GM21717 (cell line): ENCODE measurements at regions not wholly inside any gene's neighbourhood (a gene's known extent, or its start where the extent isn't known, plus 50 kb on each side); places are given as distances from the start of the nearest gene placed in this dataset.
"Not testable (repeated sequence)": the region's sequence is repeated elsewhere in the genome, so short reads cannot be mapped to it uniquely, and the experiment has no call there.

Source experiments
- ATAC-seq: cut with Tn5 transposase; IDR thresholded peaks from one replicate; pipeline ENCODE4 v1.9.1; 2021; ENCODE audit warnings: mild to moderate bottlenecking, moderate library complexity; ENCODE audit not compliant: unreplicated experiment

GRCh38 chr22:33971561-33971961 lies 51.3 kb upstream of the LARGE1 start:
- no peak for ATAC-seq

DNA sequence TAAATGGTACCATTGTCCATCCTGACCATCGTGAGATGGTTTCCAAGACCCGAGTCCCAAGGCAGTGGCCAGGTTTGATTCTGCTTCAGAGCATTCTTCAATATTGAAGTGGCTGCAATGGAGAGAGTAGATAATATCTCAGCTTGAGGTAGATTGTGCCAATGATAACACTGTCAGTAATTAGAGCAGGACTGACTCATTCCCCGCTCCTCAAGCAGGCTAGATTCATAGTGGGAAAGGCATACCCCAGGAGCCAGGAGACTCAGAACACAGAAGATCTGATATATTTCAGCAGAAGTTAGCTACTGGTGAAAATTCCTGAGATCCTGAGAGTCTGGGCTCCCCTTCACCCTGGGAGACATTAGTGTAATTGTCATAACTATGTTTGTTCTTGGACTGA lies 55.6 kb upstream of the LARGE1 start:
- no peak for ATAC-seq

DNA sequence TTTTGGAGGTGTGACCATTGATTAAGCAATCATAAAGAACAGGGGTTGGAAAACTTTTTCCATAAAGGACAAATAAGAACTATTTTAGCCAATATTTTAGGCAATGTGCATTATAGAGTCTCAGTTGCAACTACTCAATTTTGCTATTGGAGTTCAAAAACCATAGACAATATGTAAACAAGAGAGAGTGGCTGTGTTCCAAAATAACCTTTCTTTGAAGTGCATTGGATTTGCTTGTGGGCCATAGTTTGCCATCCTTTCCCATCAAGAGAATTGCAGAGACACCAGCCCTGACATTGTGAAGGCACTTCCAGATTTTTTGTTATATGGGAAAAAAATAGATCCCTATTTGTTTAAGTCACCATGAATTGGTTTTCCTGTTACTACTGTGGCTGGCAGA lies 63.3 kb upstream of the LARGE1 start:
- ATAC-seq: no peak

DNA sequence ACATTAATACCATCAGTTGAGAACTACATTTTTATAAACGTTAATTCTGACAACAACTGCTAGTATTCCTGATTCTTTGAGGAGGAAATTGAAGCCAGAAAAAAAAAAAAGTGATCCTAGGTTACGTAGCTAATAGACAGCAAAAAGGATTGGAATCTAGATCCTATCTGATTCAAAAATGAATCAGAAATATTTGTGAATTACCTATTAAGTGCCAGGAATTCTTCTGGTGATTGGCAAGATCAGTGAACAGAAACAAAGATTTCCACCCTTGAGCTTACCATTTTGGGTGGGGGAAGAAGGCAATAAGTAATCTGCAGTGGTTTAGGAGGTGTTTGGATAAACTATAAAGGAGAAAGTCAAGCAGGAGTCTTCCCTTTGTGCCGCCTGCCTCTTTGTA lies 63.9 kb upstream of the LARGE1 start:
- no peak for ATAC-seq

DNA sequence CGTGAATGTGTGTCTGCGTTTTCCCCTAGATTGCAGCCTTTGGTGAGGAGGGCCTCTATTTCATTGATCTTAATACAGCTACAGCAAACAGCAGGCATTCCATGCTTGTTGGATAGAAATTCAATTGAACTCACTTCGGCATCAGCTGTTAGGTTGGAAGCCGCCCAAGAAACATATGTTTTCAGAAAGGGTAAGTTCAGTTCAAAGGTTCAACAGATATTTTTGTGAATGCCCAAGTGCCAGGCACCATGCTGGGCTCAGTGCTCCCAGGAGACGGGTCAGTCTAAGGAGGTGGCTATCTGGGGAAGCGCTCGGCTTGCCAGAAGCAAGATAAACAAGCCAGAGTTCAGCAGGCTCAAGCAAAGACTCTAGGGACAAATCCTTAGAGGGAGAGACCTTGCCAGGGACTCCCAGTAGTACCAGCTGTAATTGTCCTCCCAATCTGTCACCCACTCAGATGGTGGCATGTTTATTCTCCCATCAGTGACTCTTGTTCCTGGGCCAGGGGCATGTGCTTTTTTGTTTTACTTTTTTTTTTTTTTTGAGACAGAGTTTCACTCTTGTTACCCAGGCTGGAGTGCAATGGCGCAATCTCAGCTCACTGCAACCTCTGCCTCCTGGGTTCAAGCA lies 64.5 kb upstream of the LARGE1 start:
- ATAC-seq: no peak

DNA sequence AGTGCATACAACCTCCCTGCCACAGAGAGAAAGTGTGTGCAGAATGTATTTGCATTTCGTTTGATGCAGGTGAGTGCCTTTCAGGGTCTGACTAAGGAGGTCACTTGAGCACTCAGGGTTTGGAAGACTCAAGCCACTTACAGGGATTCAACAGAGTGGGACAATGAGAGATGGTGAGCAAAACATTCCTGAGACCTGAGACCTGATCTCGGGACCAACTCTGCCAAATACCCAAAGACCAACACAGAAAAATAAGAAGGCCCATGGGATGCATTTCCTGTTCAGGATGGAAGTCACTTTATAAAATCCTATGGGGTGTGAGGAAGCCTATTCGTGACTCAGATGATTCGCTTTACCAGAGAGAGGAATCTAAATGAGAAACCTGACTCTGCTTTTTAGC lies 65.2 kb upstream of the LARGE1 start:
- ATAC-seq: no peak

DNA sequence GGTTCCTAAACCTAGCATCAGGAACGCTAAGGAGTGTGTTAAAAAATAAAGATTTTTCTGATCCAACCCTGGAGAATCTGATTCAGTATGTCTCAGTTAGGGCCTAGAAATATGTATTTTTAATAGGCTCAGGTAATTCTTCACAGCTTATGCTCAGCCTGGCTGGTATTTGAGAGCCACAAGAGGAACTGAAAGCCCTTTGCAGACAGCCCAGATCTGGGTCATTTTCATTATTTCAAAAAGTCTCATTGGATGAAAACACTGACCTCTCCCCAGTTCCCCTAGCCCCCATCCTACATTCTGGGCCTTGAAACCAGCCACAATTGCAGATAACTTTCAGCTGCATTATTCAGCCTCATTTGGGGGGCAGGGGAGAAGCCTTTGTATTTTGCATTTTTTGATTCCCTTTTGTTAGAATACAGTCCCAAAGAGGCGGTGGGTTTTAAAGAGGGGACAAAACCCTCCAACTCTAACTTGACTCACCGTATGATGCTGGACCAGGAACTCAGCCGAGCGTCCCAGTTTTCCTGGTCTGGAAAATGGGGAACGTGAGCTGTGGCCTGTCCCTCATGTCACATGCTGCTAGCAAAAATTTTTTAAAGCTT lies 66.0 kb upstream of the LARGE1 start:
- no peak for ATAC-seq

- no peak for ATAC-seq
Observed at GRCh38 chr22:33986954-33987353, 66.7 kb upstream of the LARGE1 start.

DNA sequence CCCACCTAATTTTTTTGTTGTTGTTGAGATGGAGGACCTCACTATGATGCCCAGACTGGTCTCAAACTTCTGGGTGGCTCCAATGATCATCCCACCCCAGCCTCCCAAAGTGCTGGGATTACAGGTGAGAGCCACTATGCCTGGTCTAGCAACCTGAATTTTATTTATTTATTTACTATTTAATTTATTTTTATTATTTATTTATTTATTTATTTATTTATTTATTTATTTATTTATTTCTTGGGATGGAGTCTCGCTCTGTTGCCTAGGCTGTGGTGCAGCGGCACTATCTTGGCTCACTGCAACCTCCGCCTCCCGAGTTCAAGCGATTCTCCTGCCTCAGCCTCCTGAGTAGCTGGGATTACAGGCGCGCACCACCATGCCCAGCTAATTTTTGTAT lies 69.0 kb upstream of the LARGE1 start:
- not testable (repeated sequence) for ATAC-seq

DNA sequence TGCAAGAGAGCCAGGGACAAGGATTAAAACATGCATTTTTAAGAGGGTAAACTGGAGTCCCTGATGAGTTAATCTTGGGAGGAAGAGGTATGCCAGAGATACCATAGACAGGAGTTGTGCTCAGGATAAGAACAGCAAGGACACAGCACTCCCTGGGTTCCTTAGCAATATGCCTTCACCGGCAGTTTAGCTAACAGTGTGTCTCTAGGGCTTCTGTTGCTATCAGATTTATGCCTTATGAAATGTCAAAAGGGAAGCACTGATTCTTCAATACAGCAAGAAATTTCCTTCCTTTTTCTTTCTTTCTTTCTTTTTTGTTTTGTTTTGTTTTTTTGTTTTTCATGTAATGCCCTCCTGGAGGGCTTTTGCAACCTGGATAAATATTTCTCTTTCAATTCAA lies 71.3 kb upstream of the LARGE1 start:
- ATAC-seq: no peak

GRCh38 chr22:33996824-33997223 lies 76.5 kb upstream of the LARGE1 start:
- no peak for ATAC-seq

DNA sequence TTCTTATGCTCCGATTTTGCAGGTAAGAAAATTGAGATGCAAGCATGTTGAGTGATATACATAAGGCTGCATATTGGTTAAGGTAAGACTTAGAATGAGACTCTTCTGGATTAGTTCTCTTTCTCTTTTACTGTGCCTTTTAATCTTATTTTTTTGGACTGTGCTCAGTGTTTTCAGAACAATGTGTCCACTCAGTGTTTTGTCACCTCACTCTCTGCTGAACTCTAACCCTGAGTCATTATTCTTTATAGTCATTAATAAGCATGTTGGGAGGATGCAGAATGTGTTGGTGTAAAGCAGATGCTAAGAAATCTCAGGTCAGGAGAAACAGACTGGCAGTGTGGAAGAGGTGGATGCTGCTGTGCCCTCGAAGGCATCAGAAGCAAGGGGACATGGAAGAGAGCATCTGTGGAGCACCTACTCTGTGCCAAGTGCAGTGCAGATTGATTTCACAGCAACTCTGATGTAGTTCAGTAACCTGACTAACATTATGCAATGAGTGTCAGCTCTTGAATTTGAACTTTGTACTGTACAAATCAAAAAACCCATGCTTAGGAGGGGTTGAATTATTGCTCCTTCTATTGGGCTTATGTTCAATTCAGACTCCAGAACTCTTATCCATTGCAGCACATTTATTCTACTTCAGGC lies 80.7 kb upstream of the LARGE1 start:
- ATAC-seq: no peak

DNA sequence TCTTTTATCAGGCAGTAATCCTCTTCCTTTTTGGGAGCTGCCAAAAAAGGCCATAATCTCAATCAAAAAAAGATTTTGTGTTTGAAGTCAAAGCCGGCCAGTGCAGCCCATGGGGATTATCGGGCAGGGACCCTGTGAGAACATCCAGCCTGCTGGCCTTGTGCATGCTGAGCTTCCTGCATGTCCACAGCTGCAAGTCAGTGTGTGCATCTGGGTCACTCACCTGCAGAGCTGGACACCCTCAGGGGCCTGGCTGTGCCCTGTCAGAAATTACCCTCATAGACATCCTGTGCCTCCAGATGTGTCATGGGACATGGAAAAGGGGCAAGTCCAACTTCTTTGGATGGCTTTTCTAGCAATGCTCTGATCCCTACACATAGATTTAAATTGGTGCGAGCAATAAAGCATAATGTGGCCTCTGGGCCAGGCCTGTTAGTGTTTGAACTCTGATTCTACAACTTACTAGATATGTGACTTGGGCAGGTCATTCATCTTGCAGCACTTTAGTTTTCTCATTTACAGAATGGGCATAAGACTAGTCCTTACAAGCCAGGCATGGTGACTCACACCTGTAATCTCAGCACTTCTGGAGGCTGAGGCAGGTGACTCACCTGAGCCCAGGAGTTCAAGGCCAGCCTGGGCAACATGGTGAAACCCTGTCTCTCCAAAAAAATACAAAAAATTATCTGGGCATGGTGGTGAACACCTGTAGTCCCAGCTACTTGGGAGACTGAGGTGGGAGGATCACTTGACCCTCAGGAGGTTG lies 81.6 kb upstream of the LARGE1 start:
- ATAC-seq: no peak

DNA sequence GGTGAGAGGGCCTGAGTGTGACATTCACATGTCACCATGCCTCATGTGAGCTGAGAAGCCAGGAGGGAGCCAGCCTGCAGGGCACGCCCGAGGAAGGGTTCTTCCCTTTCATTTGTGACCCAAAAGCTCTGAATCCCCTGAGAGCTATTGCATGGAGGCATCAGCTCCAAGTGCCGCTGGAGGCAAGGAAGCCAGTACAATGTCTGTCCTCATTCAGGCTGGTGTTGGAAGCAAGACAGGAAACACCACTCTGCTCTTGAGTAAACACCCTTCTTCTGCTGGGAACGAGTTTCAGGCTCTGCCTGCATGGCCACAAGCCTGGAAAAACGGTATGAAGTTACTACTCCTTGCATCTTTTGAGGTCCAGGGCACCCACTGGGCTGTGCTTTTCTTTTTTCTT lies 83.8 kb upstream of the LARGE1 start:
- ATAC-seq: no peak

DNA sequence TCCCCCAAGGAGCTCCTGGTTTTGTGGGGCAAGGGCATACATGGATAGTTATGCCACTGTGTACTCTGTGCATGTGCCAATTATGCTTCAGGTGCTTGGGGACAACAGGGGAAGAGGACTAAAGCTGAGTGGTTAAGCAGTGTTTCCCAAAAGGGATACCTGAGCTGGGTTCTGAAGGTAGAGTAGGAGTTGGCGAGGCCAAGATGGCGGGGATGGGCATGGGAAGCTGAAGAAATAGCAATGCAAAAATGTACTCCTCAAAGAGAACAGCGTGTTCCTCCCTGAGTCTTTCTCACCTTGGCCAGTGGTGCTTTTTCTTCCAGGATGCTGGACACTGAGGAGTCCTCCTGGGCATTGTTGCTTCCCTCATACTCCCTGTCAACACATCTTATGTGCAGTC lies 90.0 kb upstream of the LARGE1 start:
- no peak for ATAC-seq

DNA sequence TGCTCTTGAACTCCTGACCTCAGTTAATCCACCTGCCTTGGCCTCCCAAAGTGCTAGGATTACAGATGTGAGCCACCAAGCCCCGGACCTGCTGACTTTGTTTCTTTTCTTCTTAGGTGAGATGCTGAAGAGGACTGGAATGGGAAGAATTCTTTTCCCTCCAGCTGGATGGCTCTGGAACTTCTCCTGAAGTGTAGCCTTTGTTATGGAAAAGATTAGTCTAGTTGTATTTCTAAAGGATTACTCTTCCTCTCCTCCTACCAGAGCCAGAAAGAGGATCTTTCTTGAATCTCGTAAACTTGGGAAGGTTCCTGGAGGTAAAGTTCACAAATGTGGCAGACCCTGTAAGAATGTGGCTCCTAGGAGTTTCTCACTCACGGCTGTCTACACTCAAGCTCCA lies 95.4 kb upstream of the LARGE1 start:
- no peak for ATAC-seq

DNA sequence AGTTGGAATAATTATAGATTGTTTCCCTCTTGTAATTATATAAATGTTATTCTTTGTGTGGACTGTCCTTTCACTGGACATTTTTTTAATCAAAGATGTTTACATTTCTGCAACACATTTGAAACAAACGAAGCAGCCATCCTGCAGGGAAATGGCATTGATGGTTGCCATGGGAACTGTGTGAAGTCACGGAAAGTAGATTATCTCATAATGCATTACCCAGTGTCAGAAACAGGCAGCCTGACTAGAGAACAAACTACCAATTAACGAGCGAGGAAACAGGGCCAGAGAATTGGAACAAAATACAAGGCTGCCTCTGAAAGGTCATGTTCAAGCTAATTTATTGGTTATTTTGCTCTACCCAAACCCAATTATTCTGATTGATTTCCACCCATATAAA lies 96.9 kb upstream of the LARGE1 start:
- no peak for ATAC-seq

DNA sequence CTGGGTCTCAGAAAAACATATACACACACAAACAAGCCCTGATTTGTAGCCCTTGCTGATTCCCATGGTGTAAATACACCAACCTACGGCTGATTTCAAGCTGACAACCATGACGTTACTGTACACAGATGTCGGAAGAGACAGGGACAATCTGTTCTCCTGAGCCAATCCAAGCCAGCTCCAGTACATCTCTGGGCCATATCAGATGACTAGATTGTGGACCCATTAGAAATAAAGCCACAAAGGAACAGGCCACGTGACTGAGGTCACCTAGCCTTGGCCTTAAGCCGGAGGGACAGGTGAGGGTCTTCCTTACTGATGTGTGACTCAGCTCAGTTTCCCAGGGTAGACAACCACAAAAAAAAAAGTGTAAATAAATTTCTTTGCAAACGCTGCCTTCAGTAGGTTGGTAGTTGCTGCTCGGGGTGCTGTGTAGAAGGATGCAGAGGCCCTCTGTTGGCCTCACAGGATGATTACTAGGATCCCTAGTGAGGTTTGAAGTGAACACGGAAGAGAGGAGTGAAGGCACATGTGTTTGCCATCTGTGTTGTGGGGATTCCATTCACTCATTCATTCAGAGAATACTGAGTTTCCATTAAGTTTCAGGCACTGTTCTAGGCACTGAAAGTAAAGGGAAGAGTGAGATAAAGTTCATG lies 99.0 kb upstream of the LARGE1 start:
- no peak for ATAC-seq

GRCh38 chr22:34035209-34035608 lies 114.9 kb upstream of the LARGE1 start:
- no peak for ATAC-seq

- no peak for ATAC-seq
Observed at GRCh38 chr22:34036931-34037330, 116.7 kb upstream of the LARGE1 start.

DNA sequence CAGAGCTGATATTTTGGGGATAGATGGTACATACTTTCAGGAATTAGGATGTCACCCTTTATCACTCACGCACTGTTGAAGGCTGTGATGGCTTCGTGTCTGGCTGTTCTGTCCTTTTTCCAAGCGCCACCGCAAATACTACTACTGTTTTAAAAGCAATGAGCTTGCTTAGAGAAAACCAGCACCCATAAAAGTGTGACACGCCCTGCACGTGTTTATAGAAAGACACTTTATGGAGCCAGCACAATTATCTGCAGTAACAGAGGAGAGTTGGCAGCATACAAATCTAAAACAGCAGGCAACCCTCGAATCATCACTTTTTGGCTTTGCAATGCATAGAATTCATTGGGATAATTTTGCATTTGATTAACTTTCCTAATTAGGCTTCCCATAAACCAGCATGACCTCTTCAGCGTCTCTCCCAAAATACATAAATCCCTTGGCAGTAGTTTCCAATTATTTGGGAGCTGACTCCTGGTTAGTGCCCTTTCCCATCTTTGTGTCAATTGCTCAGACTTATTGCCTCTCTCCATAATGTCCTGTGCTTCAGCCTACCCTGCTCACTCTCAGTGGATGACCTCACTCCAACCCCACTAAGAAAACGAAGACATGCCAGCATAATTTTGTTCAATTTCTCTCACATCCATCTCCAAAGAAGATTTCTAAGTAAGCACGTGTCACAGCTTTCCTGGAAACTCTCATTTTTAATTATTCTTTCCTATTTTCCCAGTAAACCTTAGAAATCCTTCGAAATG lies 118.7 kb upstream of the LARGE1 start:
- no peak for ATAC-seq
